ENCODE measurements at regions not wholly inside any gene's neighbourhood (a gene's known extent, or its start where the extent isn't known, plus 50 kb on each side); places are given as distances from the start of the nearest gene placed in this dataset.
"Not testable (repeated sequence)": the region's sequence is repeated elsewhere in the genome, so short reads cannot be mapped to it uniquely, and the experiment has no call there.

- DNase-seq = not testable (repeated sequence)
Measured at GRCh38 chr13:109269381-109269780, 517.0 kb downstream of the IRS2 start.

GRCh38 chr13:109268492-109268891 is 517.9 kb downstream of the IRS2 start:
- DNase-seq = not testable (repeated sequence)

- DNase-seq = not testable (repeated sequence)
Measured at GRCh38 chr13:109267400-109267799, 519.0 kb downstream of the IRS2 start.

- DNase-seq = not testable (repeated sequence)
Measured at GRCh38 chr13:109265438-109265742, 521.0 kb downstream of the IRS2 start.

DNA sequence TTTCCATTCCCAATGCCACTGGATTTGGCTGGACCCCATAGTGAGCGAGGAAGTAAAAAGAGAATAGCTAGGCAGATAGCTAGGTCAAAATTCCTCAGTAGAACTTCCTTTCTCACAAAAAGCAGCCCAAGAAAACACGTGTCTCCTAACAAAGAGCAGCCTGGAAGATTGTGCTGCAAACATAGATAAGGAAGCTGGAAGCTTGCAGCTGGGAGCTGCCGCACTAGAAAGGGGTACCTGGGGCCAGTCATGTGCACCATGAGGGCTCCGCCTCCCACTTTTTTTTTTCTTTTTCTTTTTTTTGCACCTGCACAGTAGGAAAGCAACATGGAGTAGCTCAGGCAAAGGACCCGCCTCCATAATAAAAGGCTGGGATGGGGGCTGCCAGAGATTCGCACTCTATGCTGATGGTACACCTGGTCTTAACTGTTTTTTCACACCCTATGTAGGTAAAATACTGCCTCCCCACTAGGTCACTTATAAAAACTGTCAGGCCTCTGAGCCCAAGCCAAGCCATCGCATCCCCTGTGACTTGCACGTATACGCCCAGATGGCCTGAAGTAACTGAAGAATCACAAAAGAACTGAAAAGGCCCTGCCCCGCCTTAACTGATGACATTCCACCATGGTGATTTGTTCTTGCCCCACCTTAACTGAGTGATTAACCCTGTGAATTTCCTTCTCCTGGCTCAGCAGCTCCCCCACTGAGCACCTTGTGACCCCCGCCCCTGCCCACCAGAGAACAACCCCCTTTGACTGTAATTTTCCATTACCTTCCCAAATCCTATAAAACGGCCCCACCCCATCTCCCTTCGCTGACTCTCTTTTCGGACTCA is 521.6 kb downstream of the IRS2 start:
- not testable (repeated sequence) for DNase-seq

DNA sequence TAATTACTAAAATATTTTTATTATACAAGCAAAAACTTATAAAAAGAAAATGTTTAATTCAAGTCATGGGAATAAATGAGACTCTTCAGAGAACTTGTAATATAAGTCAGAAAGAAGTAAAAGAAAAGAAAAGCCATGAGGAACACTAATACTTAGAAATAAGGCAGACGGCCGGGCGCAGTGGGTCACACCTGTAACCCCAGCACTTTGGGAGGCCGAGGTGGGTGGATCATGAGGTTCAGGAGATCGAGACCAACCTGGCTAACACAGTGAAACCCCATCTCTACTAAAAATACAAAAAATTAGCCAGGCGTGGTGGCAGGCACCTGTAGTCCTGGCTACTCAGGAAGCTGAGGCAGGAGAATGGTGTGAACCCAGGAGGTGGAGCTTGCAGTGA is 528.6 kb downstream of the IRS2 start:
- DNase-seq = not testable (repeated sequence)

All from NCI-H510A (cell line).